CD14-positive monocyte (primary cell): ENCODE measurements at regions not wholly inside any gene's neighbourhood (a gene's known extent, or its start where the extent isn't known, plus 50 kb on each side); places are given as distances from the start of the nearest gene placed in this dataset.

Source experiments
- DNase-seq, 3 donors: peaks; one replicate each; pipeline ENCODE4 v3.0.0-alpha.2; 2011 to 2022
- H2AFZ ChIP-seq: 2 replicates; pipeline ENCODE4 v1.6.0; 2012; ENCODE audit warnings: mild to moderate bottlenecking, low read depth, low read length, inconsistent platforms; ENCODE audit not compliant: insufficient read depth, poor library complexity, severe bottlenecking
- H3K27ac ChIP-seq, 2 donors: 1 replicate in 1 of 2; 2 replicates in 1 of 2; pipeline ENCODE4 v1.5.1; 2012 to 2013; ENCODE audit warnings: low read length in 2 of 2, control low read depth in 1 of 2, inconsistent platforms in 1 of 2, low read depth in 1 of 2, mild to moderate bottlenecking in 1 of 2
- H3K27me3 ChIP-seq, 2 donors: one replicate each; pipeline versions ENCODE4 v1.6.0 to v1.6.1; 2011 to 2013; ENCODE audit warnings: low read length in 2 of 2; ENCODE audit not compliant: control insufficient read depth in 2 of 2, insufficient read depth in 2 of 2
- H3K36me3 ChIP-seq, 2 donors: replicated peaks in 1 of 2; 1 replicate in 1 of 2; 2 replicates in 1 of 2; pipeline versions ENCODE4 v1.5.1 to v1.6.1; 2012 to 2013; ENCODE audit warnings: low read length in 2 of 2, control low read depth in 1 of 2, inconsistent platforms in 1 of 2, mild to moderate bottlenecking in 1 of 2; ENCODE audit not compliant: insufficient read depth in 2 of 2, control insufficient read depth in 1 of 2
- H3K4me1 ChIP-seq, 2 donors: 1 replicate in 1 of 2; 2 replicates in 1 of 2; pipeline versions ENCODE4 v1.5.1 to v1.6.1; 2012 to 2013; ENCODE audit warnings: low read length in 2 of 2, control low read depth in 1 of 2, inconsistent platforms in 1 of 2, mild to moderate bottlenecking in 1 of 2, moderate library complexity in 1 of 2; ENCODE audit not compliant: insufficient read depth in 2 of 2, control insufficient read depth in 1 of 2
- H3K4me2 ChIP-seq: replicated peaks from 2 replicates; pipeline ENCODE3; 2012; ENCODE audit warnings: low read length, moderate library complexity, mild to moderate bottlenecking; ENCODE audit not compliant: poor library complexity, severe bottlenecking; ENCODE audit errors: extremely low read depth
- H3K4me3 ChIP-seq, 3 experiments: fragments of 200-600 bp in 1 of 3; sonication (generic) in 1 of 3; replicated peaks in 1 of 3; 1 replicate in 2 of 3; 2 replicates in 1 of 3; pipeline ENCODE4 v1.5.1; 2011 to 2013; ENCODE audit warnings: low read length in 3 of 3, mild to moderate bottlenecking in 3 of 3, control low read depth in 2 of 3, low read depth in 2 of 3, inconsistent platforms in 1 of 3, moderate library complexity in 1 of 3
- H3K79me2 ChIP-seq: 2 replicates; pipeline ENCODE4 v1.6.0; 2012; ENCODE audit warnings: mild to moderate bottlenecking, control low read depth, inconsistent platforms, low read length, moderate library complexity; ENCODE audit not compliant: insufficient read depth
- H3K9ac ChIP-seq: 2 replicates; pipeline ENCODE4 v1.6.0; 2017; ENCODE audit warnings: low read length, mild to moderate bottlenecking; ENCODE audit not compliant: insufficient read depth, poor library complexity, severe bottlenecking
- H3K9me3 ChIP-seq, 2 donors: replicated peaks in 1 of 2; 1 replicate in 1 of 2; 2 replicates in 1 of 2; pipeline versions ENCODE4 v1.5.1 to v1.6.1; 2012 to 2013; ENCODE audit warnings: low read length in 2 of 2, control low read depth in 1 of 2; ENCODE audit not compliant: control insufficient read depth in 1 of 2, insufficient read depth in 1 of 2
- H4K20me1 ChIP-seq: 2 replicates; pipeline ENCODE4 v1.6.0; 2012; ENCODE audit warnings: mild to moderate bottlenecking, low read length, control low read depth, moderate library complexity; ENCODE audit not compliant: insufficient read depth
- H3K27ac Mint-ChIP-seq, 7 donors: one replicate each; pipeline ENCODE4 v1.8.0; 2020; ENCODE audit warnings: mild to moderate bottlenecking in 7 of 7, mixed read lengths in 7 of 7, moderate library complexity in 6 of 7, inconsistent platforms in 2 of 7
- H3K27me3 Mint-ChIP-seq, 3 donors: one replicate each; pipeline ENCODE4 v1.8.0; 2021 to 2022; ENCODE audit warnings: low read depth in 3 of 3, mild to moderate bottlenecking in 3 of 3, mixed read lengths in 3 of 3, moderate library complexity in 3 of 3, inconsistent platforms in 1 of 3
- H3K36me3 Mint-ChIP-seq, 2 donors: one replicate each; pipeline ENCODE4 v1.8.0; 2020; ENCODE audit warnings: mixed read lengths in 2 of 2, inconsistent platforms in 1 of 2, mild to moderate bottlenecking in 1 of 2
- H3K4me1 Mint-ChIP-seq: one replicate; pipeline ENCODE4 v1.8.0; 2020; ENCODE audit warnings: mild to moderate bottlenecking, mixed read lengths
- H3K4me3 Mint-ChIP-seq, 2 donors: one replicate each; pipeline ENCODE4 v1.8.0; 2020; ENCODE audit warnings: mild to moderate bottlenecking in 2 of 2, mixed read lengths in 2 of 2, moderate library complexity in 1 of 2
- H3K9me3 Mint-ChIP-seq, 7 donors: one replicate each; pipeline ENCODE4 v1.8.0; 2020 to 2022; ENCODE audit warnings: mixed read lengths in 7 of 7, mild to moderate bottlenecking in 6 of 7, moderate library complexity in 6 of 7, inconsistent platforms in 2 of 7
- CTCF ChIP-seq: fragments of 200-600 bp; IDR thresholded peaks from one replicate; pipeline ENCODE4 v1.8.0; 2022; ENCODE audit warnings: antibody characterized with exemption, mild to moderate bottlenecking
- WGBS: methylation state at CpG from one replicate; pipeline ENCODE4 v1.1.5; 2013; ENCODE audit warnings: missing lambda C conversion rate; ENCODE audit not compliant: insufficient coverage; 5-methylcytosine and 5-hydroxymethylcytosine counted together
- intact Hi-C, 2 donors: fragments of 100-400 bp; cut with micrococcal nuclease; formaldehyde crosslinking; loops; one replicate each; pipeline versions ENCODE4 v1.15.0 to v1.15.1; 2023

- no peaks in the 10 kb centered on the region for H3K27me3 ChIP-seq
- no peak for TF ChIP-seq CTCF
- Mint-ChIP-seq H3K4me3 (no peak overlapping the region), H3K36me3 (no peaks in the 10 kb centered on the region), H3K27me3 (peaks cover 0 to 2% (median 0%) of the 10 kb centered on the region in 3 donors), H3K4me1 (no peaks in the 10 kb centered on the region), H3K9me3 (peaks cover 18 to 33% (median 26%) of the 10 kb centered on the region in 7 donors), H3K27ac (no peak overlapping the region)
- no peak overlapping the region for H3K4me2 ChIP-seq
- DNase-seq, result no peak
- H3K4me3 ChIP-seq, result no peak overlapping the region
- no peaks in the 10 kb centered on the region for H3K36me3 ChIP-seq
- H3K9me3 ChIP-seq, result peaks cover 28 to 39% of the 10 kb centered on the region in 2 donors
- H3K4me1 ChIP-seq, result no peaks in the 10 kb centered on the region
- no peaks in the 10 kb centered on the region for H4K20me1 ChIP-seq
- intact Hi-C loops, result no loop called here
- no peak overlapping the region for H2AFZ ChIP-seq
- no peak overlapping the region for H3K27ac ChIP-seq
- H3K79me2 ChIP-seq, result no peaks in the 10 kb centered on the region
- H3K9ac ChIP-seq, result no peak overlapping the region
- WGBS, result 100% methylated on average over 1 of the region's 4 CpGs
These were observed 83.8 kb downstream of the TEX36 start for GRCh38 chr10:125599194-125599593.

GRCh38 chr10:125595911-125596310 is 87.1 kb downstream of the TEX36 start:
- Histone ChIP-seq H2AFZ (no peak overlapping the region), H3K36me3 (no peaks in the 10 kb centered on the region), H3K4me2 (no peak overlapping the region), H3K9me3 (peaks cover 20 to 22% of the 10 kb centered on the region in 2 donors), H3K9ac (no peak overlapping the region), H3K4me3 (no peak overlapping the region), H3K27me3 (no peaks in the 10 kb centered on the region), H3K27ac (no peak overlapping the region), H3K79me2 (no peaks in the 10 kb centered on the region), H4K20me1 (no peaks in the 10 kb centered on the region), H3K4me1 (no peaks in the 10 kb centered on the region)
- DNase-seq, result no peak
- Mint-ChIP-seq H3K27me3 (peaks cover 0 to 2% (median 0%) of the 10 kb centered on the region in 3 donors), H3K36me3 (no peaks in the 10 kb centered on the region), H3K27ac (no peak overlapping the region), H3K4me3 (no peak overlapping the region), H3K4me1 (no peaks in the 10 kb centered on the region), H3K9me3 (peaks cover 14 to 30% (median 21%) of the 10 kb centered on the region in 7 donors)
- intact Hi-C loops, result no loop called here
- TF ChIP-seq CTCF, result no peak
